SK-N-SH (cell line): ENCODE measurements at regions not wholly inside any gene's neighbourhood (a gene's known extent, or its start where the extent isn't known, plus 50 kb on each side); places are given as distances from the start of the nearest gene placed in this dataset.

Source experiments
- CTCF ChIA-PET: fragments of 300-600, 350-600 bp; formaldehyde crosslinking; extraction: SDS; loops from one replicate; lab custom pipeline; 2021; lab: Yijun Ruan, JAX
- POLR2A ChIA-PET: fragments of 350-600 bp; sonication (Branson Sonifier 250); formaldehyde crosslinking; extraction: SDS; loops from one replicate; lab custom pipeline; 2020; ENCODE audit warnings: antibody characterized with exemption, inconsistent platforms; lab: Yijun Ruan, JAX
- DNase-seq: peaks from one replicate; pipeline ENCODE4 v3.0.0; 2012
- H2AFZ ChIP-seq: fragments of 200-600 bp; sonication (generic); 2 replicates; pipeline ENCODE4 v1.8.1; 2016; ENCODE audit warnings: antibody characterized with exemption, mild to moderate bottlenecking, low read depth
- H3F3A ChIP-seq: fragments of 200-600 bp; sonication (generic); replicated peaks from 2 replicates; pipeline ENCODE3; 2016; ENCODE audit warnings: antibody characterized with exemption, mild to moderate bottlenecking; ENCODE audit not compliant: insufficient read depth
- H3K27ac ChIP-seq, 2 experiments: fragments of 200-500 bp in 1 of 2; fragments of 200-600 bp in 1 of 2; sonication (Bioruptor generic) in 1 of 2; sonication (generic), shearing (Covaris generic) in 1 of 2; 2 replicates each; pipeline versions ENCODE4 v1.5.1 to v1.6.1; 2014 to 2016; ENCODE audit warnings: low read depth in 2 of 2, inconsistent platforms in 1 of 2, low read length in 1 of 2, mild to moderate bottlenecking in 1 of 2, mixed read lengths in 1 of 2
- H3K27me3 ChIP-seq: fragments of 200-600 bp; sonication (generic), shearing (Covaris generic); 2 replicates; pipeline ENCODE4 v1.6.1; 2016; ENCODE audit warnings: mixed run types; ENCODE audit not compliant: insufficient read depth
- H3K36me3 ChIP-seq, 2 experiments: fragments of 200-500 bp in 1 of 2; fragments of 200-600 bp in 1 of 2; sonication (Bioruptor generic) in 1 of 2; sonication (generic) in 1 of 2; replicated peaks in 1 of 2; 2 replicates each; pipeline versions ENCODE3 to v1.5.1; 2014 to 2016; ENCODE audit warnings: low read length in 1 of 2, mild to moderate bottlenecking in 1 of 2; ENCODE audit not compliant: insufficient read depth in 2 of 2, control insufficient read depth in 1 of 2
- H3K4me1 ChIP-seq, 2 experiments: fragments of 200-500 bp in 1 of 2; fragments of 200-600 bp in 1 of 2; sonication (Bioruptor generic) in 1 of 2; sonication (generic), shearing (Covaris generic) in 1 of 2; 2 replicates each; pipeline versions ENCODE4 v1.5.1 to v1.6.1; 2014 to 2016; ENCODE audit warnings: low read depth in 1 of 2, low read length in 1 of 2, mixed run types in 1 of 2; ENCODE audit not compliant: insufficient read depth in 2 of 2, control insufficient read depth in 1 of 2
- H3K4me2 ChIP-seq: fragments of 200-600 bp; sonication (generic), shearing (Covaris generic); 2 replicates; pipeline ENCODE4 v1.6.1; 2017; ENCODE audit warnings: mixed run types
- H3K4me3 ChIP-seq, 2 experiments: fragments of 200-500 bp in 1 of 2; fragments of 200-600 bp in 1 of 2; sonication (Bioruptor generic) in 1 of 2; sonication (generic), shearing (Covaris generic) in 1 of 2; 2 replicates each; pipeline versions ENCODE4 v1.5.1 to v1.8.1; 2014 to 2016; ENCODE audit warnings: low read depth in 2 of 2, inconsistent platforms in 1 of 2, low read length in 1 of 2, mild to moderate bottlenecking in 1 of 2, mixed read lengths in 1 of 2, moderate library complexity in 1 of 2
- H3K79me2 ChIP-seq: fragments of 200-600 bp; sonication (generic); 2 replicates; pipeline ENCODE4 v1.8.1; 2017; ENCODE audit warnings: mild to moderate bottlenecking; ENCODE audit not compliant: insufficient read depth
- H3K9ac ChIP-seq: fragments of 200-600 bp; sonication (generic); 2 replicates; pipeline ENCODE4 v1.6.1; 2017; ENCODE audit warnings: mixed run types
- H3K9me2 ChIP-seq: fragments of 200-600 bp; sonication (generic); 2 replicates; pipeline ENCODE4 v1.6.1; 2017; ENCODE audit warnings: mixed run types
- H3K9me3 ChIP-seq: fragments of 200-600 bp; sonication (generic); 2 replicates; pipeline ENCODE4 v1.6.1; 2017; ENCODE audit warnings: mixed run types, mild to moderate bottlenecking, moderate library complexity
- H4K20me1 ChIP-seq: fragments of 200-600 bp; sonication (generic); 2 replicates; pipeline ENCODE4 v1.6.1; 2017; ENCODE audit warnings: mild to moderate bottlenecking, mixed run types; ENCODE audit not compliant: insufficient read depth
- CTCF ChIP-seq: fragments of 200-600 bp; sonication (generic); IDR thresholded peaks from 2 replicates; pipeline ENCODE4 v1.6.1; 2017; ENCODE audit warnings: antibody characterized with exemption, mild to moderate bottlenecking, moderate library complexity
- FOSL2 ChIP-seq: IDR thresholded peaks from 2 replicates; pipeline ENCODE4 v1.4.0; 2012; ENCODE audit warnings: low read depth, mild to moderate bottlenecking, moderate library complexity, borderline replicate concordance
- FOXJ3 ChIP-seq: sonication (generic); formaldehyde crosslinking; IDR thresholded peaks from 2 replicates; pipeline ENCODE4 v1.5.1; 2020; ENCODE audit warnings: mild to moderate bottlenecking, missing genetic modification reagents
- FOXM1 ChIP-seq: IDR thresholded peaks from 2 replicates; pipeline ENCODE4 v1.4.0; 2012; ENCODE audit warnings: low read depth, mild to moderate bottlenecking
- GATA2 ChIP-seq: sonication (generic); formaldehyde crosslinking; IDR thresholded peaks from 2 replicates; pipeline ENCODE4 v1.5.0; 2020; ENCODE audit warnings: mild to moderate bottlenecking, missing genetic modification reagents
- MAX ChIP-seq: IDR thresholded peaks from 2 replicates; pipeline ENCODE4 v1.4.0; 2012; ENCODE audit warnings: low read depth
- MEF2A ChIP-seq: IDR thresholded peaks from 2 replicates; pipeline ENCODE4 v1.4.0; 2012; ENCODE audit warnings: low read depth, borderline replicate concordance
- MXI1 ChIP-seq: IDR thresholded peaks from 2 replicates; pipeline ENCODE4 v1.6.1; 2012; ENCODE audit warnings: mild to moderate bottlenecking, low read depth, low read length, improper control_type of control experiment
- NFIC ChIP-seq: IDR thresholded peaks from 2 replicates; pipeline ENCODE4 v1.4.0; 2012; ENCODE audit warnings: borderline replicate concordance
- POLR2AphosphoS5 ChIP-seq: IDR thresholded peaks from 2 replicates; pipeline ENCODE4 v1.6.1; 2012; ENCODE audit warnings: low read depth, low read length
- RAD21 ChIP-seq: IDR thresholded peaks from 2 replicates; pipeline ENCODE4 v1.6.1; 2012; ENCODE audit warnings: mild to moderate bottlenecking, low read length
- REST ChIP-seq: IDR thresholded peaks from 2 replicates; pipeline ENCODE4 v1.6.1; 2012; ENCODE audit warnings: mild to moderate bottlenecking, low read depth, low read length, moderate library complexity
- RFX5 ChIP-seq: IDR thresholded peaks from 2 replicates; pipeline ENCODE4 v1.6.1; 2012; ENCODE audit warnings: mild to moderate bottlenecking, improper control_type of control experiment, low read length
- RXRA ChIP-seq: IDR thresholded peaks from 2 replicates; pipeline ENCODE4 v1.4.0; 2012; ENCODE audit warnings: low read depth, mild to moderate bottlenecking, borderline replicate concordance
- SIN3A ChIP-seq: IDR thresholded peaks from 2 replicates; pipeline ENCODE4 v1.6.1; 2012; ENCODE audit warnings: low read depth, mild to moderate bottlenecking, low read length, moderate library complexity, borderline replicate concordance
- SMC3 ChIP-seq: IDR thresholded peaks from 2 replicates; pipeline ENCODE4 v1.6.1; 2012; ENCODE audit warnings: low read depth, low read length, improper control_type of control experiment
- YY1 ChIP-seq: IDR thresholded peaks from 2 replicates; pipeline ENCODE4 v1.4.0; 2012; ENCODE audit warnings: low read depth, mild to moderate bottlenecking
- WGBS: methylation state at CpG from one replicate; pipeline ENCODE4 v1.1.6; 2017; ENCODE audit warnings: low lambda C conversion rate; 5-methylcytosine and 5-hydroxymethylcytosine counted together

- H3K4me2 ChIP-seq, result no peak overlapping the region
- no peak for TF ChIP-seq RFX5
- no peak for TF ChIP-seq MAX
- TF ChIP-seq FOXJ3, result no peak
- no peak for TF ChIP-seq SIN3A
- TF ChIP-seq FOXM1, result no peak
- TF ChIP-seq GATA2 (CRISPR knock-in tag), result no peak
- no peak for TF ChIP-seq CTCF
- no peak for TF ChIP-seq MXI1
- no peak for TF ChIP-seq RAD21
- no peak for TF ChIP-seq NFIC
- no peak for TF ChIP-seq FOSL2
- no peak for TF ChIP-seq POLR2AphosphoS5
- TF ChIP-seq RXRA, result no peak
- no peak for TF ChIP-seq SMC3
- TF ChIP-seq, all 33 proteins: peak for 0
- Histone ChIP-seq H3K9me2 (no peaks in the 10 kb centered on the region), H3K27me3 (no peaks in the 10 kb centered on the region), H3K36me3 (no peaks in the 10 kb centered on the region), H3K79me2 (no peaks in the 10 kb centered on the region), H3K27ac (no peak overlapping the region), H3K4me1 (peaks cover 0 to 13% of the 10 kb centered on the region in 2 experiments; a peak in 1 of 4 replicates), H3K9ac (no peak overlapping the region), H2AFZ (0 out of 2 replicates have a peak overlapping the region, but pooled peaks have one; percentile 56), H3F3A (peaks cover 9% of the 10 kb centered on the region), H3K4me3 (no peak overlapping the region), H4K20me1 (no peaks in the 10 kb centered on the region), H3K9me3 (no peaks in the 10 kb centered on the region)
- DNase-seq, result no peak
- ChIA-PET CTCF (no interaction called here), POLR2A (no interaction called here)
- 55% methylated on average over 4 of the region's 4 CpGs for WGBS
Observed at GRCh38 chr6:145017516-145017915, 717.8 kb downstream of the EPM2A start.

- Histone ChIP-seq H3K9ac (no peak overlapping the region), H3K4me3 (no peak overlapping the region), H3K36me3 (no peaks in the 10 kb centered on the region), H3K9me3 (no peaks in the 10 kb centered on the region), H3K9me2 (no peaks in the 10 kb centered on the region), H3K27me3 (no peaks in the 10 kb centered on the region), H3F3A (peaks cover 9% of the 10 kb centered on the region), H4K20me1 (no peaks in the 10 kb centered on the region), H3K27ac (no peak overlapping the region), H3K4me1 (peaks cover 0 to 13% of the 10 kb centered on the region in 2 experiments; a peak in 1 of 4 replicates), H3K4me2 (no peak overlapping the region), H3K79me2 (no peaks in the 10 kb centered on the region), H2AFZ (no peak overlapping the region)
- no peak for DNase-seq
- TF ChIP-seq CTCF (no peak), YY1 (no peak), MEF2A (no peak), REST (no peak)
- ChIA-PET POLR2A (no interaction called here), CTCF (no interaction called here)
- 94% methylated on average over 3 of the region's 3 CpGs for WGBS
Observed at GRCh38 chr6:145018027-145018426, 717.3 kb downstream of the EPM2A start.
